ENCODE measurements at regions not wholly inside any gene's neighbourhood (a gene's known extent, or its start where the extent isn't known, plus 50 kb on each side); places are given as distances from the start of the nearest gene placed in this dataset.

GRCh38 chr1:65039508-65039907 is 73.2 kb upstream of the JAK1 start:
- Histone ChIP-seq H3K27ac (ENCODE audit: low read depth in 1 of 2, low read length in 1 of 2) (no peak overlapping the region), H3K36me3 (ENCODE audit: control insufficient read depth in 2 of 2, insufficient read depth in 2 of 2, low read length in 1 of 2) (no peaks in the 10 kb centered on the region), H3K4me3 (ENCODE audit: low read length in 2 of 2) (no peak overlapping the region), H3K27me3 (ENCODE audit: control insufficient read depth in 2 of 2, insufficient read depth in 1 of 2, low read length in 1 of 2) (no peaks in the 10 kb centered on the region), H3K9me3 (ENCODE audit: control insufficient read depth in 2 of 2, insufficient read depth in 1 of 2, low read length in 1 of 2) (no peaks in the 10 kb centered on the region), H3K4me1 (ENCODE audit: control insufficient read depth in 2 of 2, insufficient read depth in 2 of 2, low read length in 2 of 2) (peaks cover 0 to 7% of the 10 kb centered on the region in 2 donors)
- DNase-seq (ENCODE audit: low read depth in 6 of 9, low spot score in 9 of 9) = no peak
- WGBS = 69% methylated on average over 2 of the region's 2 CpGs

- H3K27me3 ChIP-seq (ENCODE audit: control insufficient read depth in 2 of 2, insufficient read depth in 1 of 2, low read length in 1 of 2) = no peaks in the 10 kb centered on the region
- no peak for DNase-seq (ENCODE audit: low read depth in 6 of 9, low spot score in 9 of 9)
- no peaks in the 10 kb centered on the region for H3K36me3 ChIP-seq (ENCODE audit: control insufficient read depth in 2 of 2, insufficient read depth in 2 of 2, low read length in 1 of 2)
- WGBS = 96% methylated on average over 4 of the region's 4 CpGs
- no peak overlapping the region for H3K4me3 ChIP-seq (ENCODE audit: low read length in 2 of 2)
- H3K9me3 ChIP-seq (ENCODE audit: control insufficient read depth in 2 of 2, insufficient read depth in 1 of 2, low read length in 1 of 2) = no peaks in the 10 kb centered on the region
- no peak overlapping the region for H3K27ac ChIP-seq (ENCODE audit: low read depth in 1 of 2, low read length in 1 of 2)
- H3K4me1 ChIP-seq (ENCODE audit: control insufficient read depth in 2 of 2, insufficient read depth in 2 of 2, low read length in 2 of 2) = peaks cover 0 to 12% of the 10 kb centered on the region in 2 donors
Observed at GRCh38 chr1:65042467-65042866, 76.1 kb upstream of the JAK1 start.

GRCh38 chr1:65044411-65044810 is 78.1 kb upstream of the JAK1 start:
- WGBS = 79% methylated on average over 5 of the region's 5 CpGs
- DNase-seq (ENCODE audit: low read depth in 6 of 9, low spot score in 9 of 9) = peak in 1 of 9 donors; percentile 28
- Histone ChIP-seq H3K4me3 (ENCODE audit: low read length in 2 of 2) (no peak overlapping the region), H3K36me3 (ENCODE audit: control insufficient read depth in 2 of 2, insufficient read depth in 2 of 2, low read length in 1 of 2) (no peaks in the 10 kb centered on the region), H3K9me3 (ENCODE audit: control insufficient read depth in 2 of 2, insufficient read depth in 1 of 2, low read length in 1 of 2) (no peaks in the 10 kb centered on the region), H3K27me3 (ENCODE audit: control insufficient read depth in 2 of 2, insufficient read depth in 1 of 2, low read length in 1 of 2) (no peaks in the 10 kb centered on the region), H3K4me1 (ENCODE audit: control insufficient read depth in 2 of 2, insufficient read depth in 2 of 2, low read length in 2 of 2) (peaks cover 1 to 16% of the 10 kb centered on the region in 2 donors), H3K27ac (ENCODE audit: low read depth in 1 of 2, low read length in 1 of 2) (no peak overlapping the region)

GRCh38 chr1:65045022-65045817 is 78.9 kb upstream of the JAK1 start:
- DNase-seq (ENCODE audit: low read depth in 6 of 9, low spot score in 9 of 9) = no peak
- Histone ChIP-seq H3K4me1 (ENCODE audit: control insufficient read depth in 2 of 2, insufficient read depth in 2 of 2, low read length in 2 of 2) (peaks cover 8 to 23% of the 10 kb centered on the region in 2 donors), H3K36me3 (ENCODE audit: control insufficient read depth in 2 of 2, insufficient read depth in 2 of 2, low read length in 1 of 2) (no peaks in the 10 kb centered on the region), H3K4me3 (ENCODE audit: low read length in 2 of 2) (no peak overlapping the region), H3K27me3 (ENCODE audit: control insufficient read depth in 2 of 2, insufficient read depth in 1 of 2, low read length in 1 of 2) (no peaks in the 10 kb centered on the region), H3K27ac (ENCODE audit: low read depth in 1 of 2, low read length in 1 of 2) (no peak overlapping the region), H3K9me3 (ENCODE audit: control insufficient read depth in 2 of 2, insufficient read depth in 1 of 2, low read length in 1 of 2) (no peaks in the 10 kb centered on the region)
- WGBS = 96% methylated on average over 4 of the region's 4 CpGs

GRCh38 chr1:65048335-65048734 is 82.0 kb upstream of the JAK1 start:
- Histone ChIP-seq H3K36me3 (ENCODE audit: control insufficient read depth in 2 of 2, insufficient read depth in 2 of 2, low read length in 1 of 2) (no peaks in the 10 kb centered on the region), H3K9me3 (ENCODE audit: control insufficient read depth in 2 of 2, insufficient read depth in 1 of 2, low read length in 1 of 2) (no peaks in the 10 kb centered on the region)
- no peak for DNase-seq (ENCODE audit: low read depth in 6 of 9, low spot score in 9 of 9)

GRCh38 chr1:65049941-65050713 is 83.8 kb upstream of the JAK1 start:
- WGBS = 73% methylated on average over 5 of the region's 5 CpGs

More at GRCh38 chr1:65048335-65048734, 82.0 kb upstream of the JAK1 start:
- H3K4me3 ChIP-seq (ENCODE audit: low read length in 2 of 2) = no peak overlapping the region
- no peaks in the 10 kb centered on the region for H3K27me3 ChIP-seq (ENCODE audit: control insufficient read depth in 2 of 2, insufficient read depth in 1 of 2, low read length in 1 of 2)
- H3K27ac ChIP-seq (ENCODE audit: low read depth in 1 of 2, low read length in 1 of 2) = no peak overlapping the region
- H3K4me1 ChIP-seq (ENCODE audit: control insufficient read depth in 2 of 2, insufficient read depth in 2 of 2, low read length in 2 of 2) = peaks cover 11 to 25% of the 10 kb centered on the region in 2 donors
- WGBS = 91% methylated on average over 6 of the region's 6 CpGs

GRCh38 chr1:65050735-65051134 is 84.4 kb upstream of the JAK1 start:
- Histone ChIP-seq H3K36me3 (ENCODE audit: control insufficient read depth in 2 of 2, insufficient read depth in 2 of 2, low read length in 1 of 2) (no peaks in the 10 kb centered on the region), H3K27ac (ENCODE audit: low read depth in 1 of 2, low read length in 1 of 2) (peak overlapping the region in 1 of 2 donors; percentile 6), H3K9me3 (ENCODE audit: control insufficient read depth in 2 of 2, insufficient read depth in 1 of 2, low read length in 1 of 2) (no peaks in the 10 kb centered on the region), H3K4me3 (ENCODE audit: low read length in 2 of 2) (no peak overlapping the region), H3K27me3 (ENCODE audit: control insufficient read depth in 2 of 2, insufficient read depth in 1 of 2, low read length in 1 of 2) (no peaks in the 10 kb centered on the region), H3K4me1 (ENCODE audit: control insufficient read depth in 2 of 2, insufficient read depth in 2 of 2, low read length in 2 of 2) (peaks cover 11 to 16% of the 10 kb centered on the region in 2 donors)
- 97% methylated on average over 2 of the region's 2 CpGs for WGBS
- DNase-seq (ENCODE audit: low read depth in 6 of 9, low spot score in 9 of 9) = no peak

More at GRCh38 chr1:65049941-65050713, 83.8 kb upstream of the JAK1 start:
- no peaks in the 10 kb centered on the region for H3K36me3 ChIP-seq (ENCODE audit: control insufficient read depth in 2 of 2, insufficient read depth in 2 of 2, low read length in 1 of 2)
- H3K27me3 ChIP-seq (ENCODE audit: control insufficient read depth in 2 of 2, insufficient read depth in 1 of 2, low read length in 1 of 2) = no peaks in the 10 kb centered on the region
- peaks cover 11 to 18% of the 10 kb centered on the region in 2 donors for H3K4me1 ChIP-seq (ENCODE audit: control insufficient read depth in 2 of 2, insufficient read depth in 2 of 2, low read length in 2 of 2)
- no peaks in the 10 kb centered on the region for H3K9me3 ChIP-seq (ENCODE audit: control insufficient read depth in 2 of 2, insufficient read depth in 1 of 2, low read length in 1 of 2)
- H3K27ac ChIP-seq (ENCODE audit: low read depth in 1 of 2, low read length in 1 of 2) = peak overlapping the region in 1 of 2 donors; percentile 31
- no peak overlapping the region for H3K4me3 ChIP-seq (ENCODE audit: low read length in 2 of 2)
- DNase-seq (ENCODE audit: low read depth in 6 of 9, low spot score in 9 of 9) = peak in 3 of 9 donors; percentile 25 to 60 (median 37)

- WGBS = 97% methylated on average over 3 of the region's 3 CpGs
- Histone ChIP-seq H3K4me1 (ENCODE audit: control insufficient read depth in 2 of 2, insufficient read depth in 2 of 2, low read length in 2 of 2) (peaks cover 9 to 11% of the 10 kb centered on the region in 2 donors), H3K4me3 (ENCODE audit: low read length in 2 of 2) (no peak overlapping the region), H3K27ac (ENCODE audit: low read depth in 1 of 2, low read length in 1 of 2) (no peak overlapping the region), H3K9me3 (ENCODE audit: control insufficient read depth in 2 of 2, insufficient read depth in 1 of 2, low read length in 1 of 2) (no peaks in the 10 kb centered on the region), H3K27me3 (ENCODE audit: control insufficient read depth in 2 of 2, insufficient read depth in 1 of 2, low read length in 1 of 2) (no peaks in the 10 kb centered on the region), H3K36me3 (ENCODE audit: control insufficient read depth in 2 of 2, insufficient read depth in 2 of 2, low read length in 1 of 2) (peaks cover 0 to 3% of the 10 kb centered on the region in 2 donors)
- no peak for DNase-seq (ENCODE audit: low read depth in 6 of 9, low spot score in 9 of 9)
Observed at GRCh38 chr1:65054481-65054880, 88.1 kb upstream of the JAK1 start.

- H3K9me3 ChIP-seq (ENCODE audit: control insufficient read depth in 2 of 2, insufficient read depth in 1 of 2, low read length in 1 of 2) = no peaks in the 10 kb centered on the region
- 93% methylated on average over 2 of the region's 2 CpGs for WGBS
- no peak for DNase-seq (ENCODE audit: low read depth in 6 of 9, low spot score in 9 of 9)
- H3K4me1 ChIP-seq (ENCODE audit: control insufficient read depth in 2 of 2, insufficient read depth in 2 of 2, low read length in 2 of 2) = peaks cover 0 to under 1% of the 10 kb centered on the region in 2 donors
- H3K36me3 ChIP-seq (ENCODE audit: control insufficient read depth in 2 of 2, insufficient read depth in 2 of 2, low read length in 1 of 2) = peaks cover 0 to 3% of the 10 kb centered on the region in 2 donors
- H3K27ac ChIP-seq (ENCODE audit: low read depth in 1 of 2, low read length in 1 of 2) = no peak overlapping the region
- no peaks in the 10 kb centered on the region for H3K27me3 ChIP-seq (ENCODE audit: control insufficient read depth in 2 of 2, insufficient read depth in 1 of 2, low read length in 1 of 2)
- H3K4me3 ChIP-seq (ENCODE audit: low read length in 2 of 2) = no peak overlapping the region
Observed at GRCh38 chr1:65055747-65056146, 89.4 kb upstream of the JAK1 start.
